IMR-90 (cell line): ENCODE measurements at regions not wholly inside any gene's neighbourhood (a gene's known extent, or its start where the extent isn't known, plus 50 kb on each side); places are given as distances from the start of the nearest gene placed in this dataset.

ENCODE experiments used
- CEBPB ChIP-seq: IDR thresholded peaks from 2 replicates; pipeline ENCODE4 v1.6.1; 2012; ENCODE audit warnings: low read depth, low read length, improper control_type of control experiment
- CHD1 ChIP-seq: IDR thresholded peaks from 2 replicates; pipeline ENCODE4 v1.6.1; 2012; ENCODE audit warnings: low read depth, low read length, improper control_type of control experiment
- CTCF ChIP-seq: conservative IDR thresholded peaks from 2 replicates; pipeline ENCODE4 v1.5.1; 2012; ENCODE audit warnings: mild to moderate bottlenecking, low read depth, low read length, improper control_type of control experiment
- ELK1 ChIP-seq: fragments of 150-350 bp; IDR thresholded peaks from 2 replicates; pipeline ENCODE4 v1.6.1; 2016; ENCODE audit warnings: low read depth, mild to moderate bottlenecking, low read length, moderate library complexity, borderline replicate concordance
- FOS ChIP-seq: fragments of 150-350 bp; IDR thresholded peaks from 2 replicates; pipeline ENCODE4 v1.6.1; 2016; ENCODE audit warnings: low read depth, low read length
- MXI1 ChIP-seq: IDR thresholded peaks from 2 replicates; pipeline ENCODE4 v1.6.1; 2012; ENCODE audit warnings: low read depth, mild to moderate bottlenecking, low read length, moderate library complexity, borderline replicate concordance
- POLR2A ChIP-seq: IDR thresholded peaks from 2 replicates; pipeline ENCODE4 v1.6.1; 2012; ENCODE audit warnings: mild to moderate bottlenecking, low read depth, low read length
- RAD21 ChIP-seq: IDR thresholded peaks from 2 replicates; pipeline ENCODE4 v1.6.1; 2012; ENCODE audit warnings: low read length, improper control_type of control experiment
- RCOR1 ChIP-seq: IDR thresholded peaks from 2 replicates; pipeline ENCODE4 v1.6.1; 2012; ENCODE audit warnings: mild to moderate bottlenecking, low read length, improper control_type of control experiment; ENCODE audit not compliant: insufficient replicate concordance
- RFX5 ChIP-seq: IDR thresholded peaks from 2 replicates; pipeline ENCODE4 v1.8.0; 2012; ENCODE audit warnings: low read depth, mild to moderate bottlenecking, low read length, moderate library complexity
- SMC3 ChIP-seq: fragments of 150-350 bp; IDR thresholded peaks from 2 replicates; pipeline ENCODE4 v1.6.1; 2016; ENCODE audit warnings: low read depth, mild to moderate bottlenecking, antibody characterized with exemption, low read length, moderate library complexity
- USF2 ChIP-seq: fragments of 150-350 bp; IDR thresholded peaks from 2 replicates; pipeline ENCODE4 v1.6.1; 2017; ENCODE audit warnings: mild to moderate bottlenecking, antibody characterized with exemption, low read length, low read depth

- no peak for TF ChIP-seq CTCF
- no peak for TF ChIP-seq POLR2A
- TF ChIP-seq MXI1 = no peak
- TF ChIP-seq RFX5 = no peak
- no peak for TF ChIP-seq ELK1
- no peak for TF ChIP-seq RCOR1
- TF ChIP-seq SMC3 = no peak
- no peak for TF ChIP-seq CEBPB
- TF ChIP-seq CHD1 = no peak
- no peak for TF ChIP-seq RAD21
- TF ChIP-seq USF2 = no peak
- no peak for TF ChIP-seq FOS
Observed at GRCh38 chr3:117253636-117254035, 544.1 kb downstream of the TUSC7 start.
